Skeletal muscle satellite cell (primary cell): ENCODE measurements at regions not wholly inside any gene's neighbourhood (a gene's known extent, or its start where the extent isn't known, plus 50 kb on each side); places are given as distances from the start of the nearest gene placed in this dataset.

Source experiments
- H3K27me3 ChIP-seq: 2 replicates; pipeline ENCODE4 v1.7.0; 2013; ENCODE audit warnings: low read length; ENCODE audit not compliant: control insufficient read depth, insufficient read depth
- H3K36me3 ChIP-seq: 2 replicates; pipeline ENCODE4 v1.7.0; 2013; ENCODE audit warnings: mild to moderate bottlenecking, control low read depth, low read length; ENCODE audit not compliant: insufficient read depth
- H3K4me1 ChIP-seq: 2 replicates; pipeline ENCODE4 v1.7.0; 2013; ENCODE audit warnings: low read length; ENCODE audit not compliant: control insufficient read depth, insufficient read depth
- H3K4me2 ChIP-seq: 2 replicates; pipeline ENCODE4 v1.7.0; 2013; ENCODE audit warnings: mild to moderate bottlenecking, low read length
- H3K4me3 ChIP-seq: 2 replicates; pipeline ENCODE4 v1.7.0; 2013; ENCODE audit warnings: low read length
- H3K9ac ChIP-seq: 2 replicates; pipeline ENCODE4 v1.7.0; 2013; ENCODE audit warnings: mild to moderate bottlenecking, low read depth, low read length, moderate library complexity
- H3K9me3 ChIP-seq: replicated peaks from 2 replicates; pipeline ENCODE4 v1.7.0; 2013; ENCODE audit warnings: mild to moderate bottlenecking, control low read depth, low read length

DNA sequence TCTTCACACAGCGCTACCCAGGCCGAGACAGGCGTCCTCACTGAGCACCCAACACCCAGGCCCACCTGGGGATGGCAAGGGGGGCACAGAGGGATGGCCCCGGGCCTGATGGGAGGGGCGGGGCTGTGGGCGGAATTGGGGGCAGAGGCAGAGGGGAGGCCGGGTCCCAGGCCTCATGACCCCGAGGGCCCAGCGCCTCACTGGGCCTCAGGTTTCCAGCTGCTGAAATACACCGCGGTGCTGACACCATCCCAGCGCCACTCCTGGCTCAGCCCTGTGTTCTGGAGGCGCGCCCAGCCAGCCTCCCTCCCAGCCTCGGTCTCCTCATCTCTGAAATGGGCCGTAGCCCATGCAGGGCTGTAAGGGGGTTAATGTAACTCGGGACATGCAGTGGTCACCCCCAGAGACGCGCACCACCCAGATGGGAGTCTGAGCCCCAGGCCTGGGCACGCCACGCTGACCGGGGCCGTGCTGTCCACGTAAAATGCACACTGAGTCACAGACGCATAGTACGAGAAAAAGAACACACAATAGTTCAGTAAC lies 82.3 kb downstream of the UNCX start:
- Histone ChIP-seq H3K4me3 (no peak overlapping the region), H3K9me3 (no peaks in the 10 kb centered on the region), H3K9ac (no peak overlapping the region), H3K4me2 (no peak overlapping the region), H3K4me1 (no peaks in the 10 kb centered on the region), H3K36me3 (no peaks in the 10 kb centered on the region), H3K27me3 (peaks cover 40% of the 10 kb centered on the region)

DNA sequence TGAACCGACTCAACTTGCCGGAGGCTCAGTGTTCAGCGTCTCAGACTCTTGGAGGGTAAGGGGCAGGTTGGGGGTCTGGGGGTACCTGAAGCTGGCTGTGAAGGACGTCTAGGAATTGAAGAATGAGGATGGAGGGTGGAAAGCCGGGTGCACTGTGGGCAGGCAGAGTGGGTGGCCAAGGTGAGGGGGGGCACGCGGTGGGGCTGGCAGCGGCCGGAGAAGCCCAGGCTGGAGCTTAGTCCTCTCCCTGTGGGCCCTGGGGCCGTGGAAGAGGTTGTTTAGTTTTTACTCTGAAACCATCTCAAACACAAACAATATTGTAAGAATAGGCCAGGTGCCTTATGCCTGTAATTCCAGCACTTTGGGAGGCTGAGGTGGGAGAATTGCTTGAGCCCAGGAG lies 83.4 kb downstream of the UNCX start:
- Histone ChIP-seq H3K4me2 (no peak overlapping the region), H3K9ac (no peak overlapping the region), H3K9me3 (no peaks in the 10 kb centered on the region), H3K4me3 (no peak overlapping the region), H3K36me3 (no peaks in the 10 kb centered on the region), H3K4me1 (no peaks in the 10 kb centered on the region), H3K27me3 (peaks cover 39% of the 10 kb centered on the region)

DNA sequence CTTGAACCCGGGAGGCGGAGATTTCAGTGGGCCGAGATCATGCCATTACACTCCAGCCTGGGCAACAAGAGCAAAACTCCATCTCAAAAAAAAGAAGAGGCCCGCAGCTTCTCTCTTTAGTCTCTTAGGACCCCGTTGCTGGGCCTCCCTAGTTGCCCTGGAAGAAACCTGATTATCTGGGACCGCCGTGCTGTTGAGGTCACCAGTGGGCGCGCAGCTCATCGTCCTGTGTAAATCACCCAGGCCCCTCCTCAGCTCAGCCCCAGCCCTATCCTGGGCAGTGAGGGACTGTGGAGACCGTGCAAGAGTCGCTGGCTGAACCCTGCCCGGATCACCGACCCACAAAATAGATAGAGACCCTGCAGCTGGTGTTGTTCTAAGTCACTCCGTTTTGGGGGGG lies 85.0 kb downstream of the UNCX start:
- Histone ChIP-seq H3K4me1 (no peaks in the 10 kb centered on the region), H3K27me3 (peaks cover 37% of the 10 kb centered on the region), H3K36me3 (no peaks in the 10 kb centered on the region)

DNA sequence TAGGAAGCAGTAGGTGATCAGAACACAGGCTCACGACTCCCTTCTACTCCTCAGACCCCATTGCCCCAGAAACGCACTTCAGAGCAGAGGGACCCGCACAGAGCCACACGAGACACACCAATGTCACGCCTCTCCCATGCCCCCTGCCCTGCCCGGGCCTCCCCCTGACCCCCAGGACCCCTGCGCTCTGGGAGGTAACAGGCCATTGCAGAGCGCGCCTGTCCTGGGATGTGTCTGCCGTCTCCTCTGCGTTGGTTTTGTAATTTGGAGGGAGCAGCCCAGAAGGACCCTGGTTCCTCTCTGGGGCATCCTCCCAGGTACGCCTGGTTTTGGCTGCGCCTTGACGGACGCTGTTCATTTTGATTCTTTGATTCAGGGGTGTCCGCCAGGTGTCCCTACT lies 85.4 kb downstream of the UNCX start:
- Histone ChIP-seq H3K36me3 (no peaks in the 10 kb centered on the region), H3K9me3 (no peaks in the 10 kb centered on the region), H3K4me1 (no peaks in the 10 kb centered on the region), H3K9ac (no peak overlapping the region), H3K27me3 (peaks cover 37% of the 10 kb centered on the region), H3K4me3 (no peak overlapping the region), H3K4me2 (no peak overlapping the region)

More for the DNA sequence above, 85.0 kb downstream of the UNCX start:
- H3K9me3 ChIP-seq, result no peaks in the 10 kb centered on the region
- H3K4me3 ChIP-seq, result no peak overlapping the region
- H3K4me2 ChIP-seq, result no peak overlapping the region
- H3K9ac ChIP-seq, result no peak overlapping the region

DNA sequence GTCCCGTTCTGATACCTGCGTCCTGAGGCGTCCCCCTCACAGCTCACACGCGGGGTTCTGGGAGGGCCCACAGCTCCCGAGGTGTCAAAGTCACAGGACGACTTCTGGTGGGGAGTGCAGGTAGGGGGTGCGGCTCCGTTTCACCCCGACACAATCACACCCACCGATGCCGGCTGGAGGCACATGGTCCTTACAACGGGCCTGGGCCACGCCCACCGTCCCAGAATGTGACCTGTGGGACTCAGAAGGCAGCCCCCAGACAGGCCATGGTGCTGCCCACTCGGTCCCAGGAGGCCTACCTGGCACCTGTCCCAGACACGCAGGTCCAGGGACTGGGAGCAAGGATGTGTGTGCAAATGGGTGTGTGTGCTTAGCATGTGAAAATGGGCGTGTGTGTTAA lies 86.0 kb downstream of the UNCX start:
- Histone ChIP-seq H3K36me3 (no peaks in the 10 kb centered on the region), H3K27me3 (peaks cover 36% of the 10 kb centered on the region), H3K4me3 (no peak overlapping the region), H3K9ac (no peak overlapping the region), H3K4me1 (no peaks in the 10 kb centered on the region), H3K4me2 (no peak overlapping the region), H3K9me3 (no peaks in the 10 kb centered on the region)

DNA sequence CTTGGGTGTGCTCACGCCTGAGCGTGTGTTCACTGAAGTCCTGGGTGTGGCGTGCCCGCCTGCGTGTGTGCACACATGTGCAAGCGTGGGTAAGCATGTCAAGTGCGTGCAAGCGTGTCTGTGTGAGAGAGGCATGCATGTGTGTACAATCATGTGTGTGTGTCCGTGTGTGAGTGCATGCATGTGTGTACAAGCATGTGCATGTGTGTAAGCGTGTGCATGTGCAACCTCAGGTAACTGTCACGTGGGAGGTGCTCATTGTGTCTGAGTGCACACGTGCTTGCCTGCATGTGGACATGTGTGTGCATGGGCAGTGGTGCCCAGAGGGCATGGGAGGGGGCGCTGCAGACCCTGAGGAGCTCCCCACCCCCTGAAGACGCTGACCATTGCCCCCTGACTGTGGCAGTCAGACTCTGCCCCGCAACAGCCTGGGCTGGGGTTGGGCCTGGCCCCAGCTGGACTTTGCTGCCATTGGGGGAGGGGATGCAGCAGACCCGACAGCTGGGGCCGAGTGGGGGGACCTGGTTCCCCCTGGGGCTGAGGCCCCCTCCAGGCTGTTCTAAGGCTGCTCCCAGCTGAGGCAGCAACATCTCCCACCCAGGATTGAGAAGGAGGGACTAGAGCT lies 88.1 kb downstream of the UNCX start:
- no peak overlapping the region for H3K4me2 ChIP-seq
- no peaks in the 10 kb centered on the region for H3K4me1 ChIP-seq
- H3K9me3 ChIP-seq, result no peaks in the 10 kb centered on the region
- no peak overlapping the region for H3K9ac ChIP-seq
- peaks cover 29% of the 10 kb centered on the region for H3K27me3 ChIP-seq
- H3K36me3 ChIP-seq, result no peaks in the 10 kb centered on the region
- H3K4me3 ChIP-seq, result no peak overlapping the region

DNA sequence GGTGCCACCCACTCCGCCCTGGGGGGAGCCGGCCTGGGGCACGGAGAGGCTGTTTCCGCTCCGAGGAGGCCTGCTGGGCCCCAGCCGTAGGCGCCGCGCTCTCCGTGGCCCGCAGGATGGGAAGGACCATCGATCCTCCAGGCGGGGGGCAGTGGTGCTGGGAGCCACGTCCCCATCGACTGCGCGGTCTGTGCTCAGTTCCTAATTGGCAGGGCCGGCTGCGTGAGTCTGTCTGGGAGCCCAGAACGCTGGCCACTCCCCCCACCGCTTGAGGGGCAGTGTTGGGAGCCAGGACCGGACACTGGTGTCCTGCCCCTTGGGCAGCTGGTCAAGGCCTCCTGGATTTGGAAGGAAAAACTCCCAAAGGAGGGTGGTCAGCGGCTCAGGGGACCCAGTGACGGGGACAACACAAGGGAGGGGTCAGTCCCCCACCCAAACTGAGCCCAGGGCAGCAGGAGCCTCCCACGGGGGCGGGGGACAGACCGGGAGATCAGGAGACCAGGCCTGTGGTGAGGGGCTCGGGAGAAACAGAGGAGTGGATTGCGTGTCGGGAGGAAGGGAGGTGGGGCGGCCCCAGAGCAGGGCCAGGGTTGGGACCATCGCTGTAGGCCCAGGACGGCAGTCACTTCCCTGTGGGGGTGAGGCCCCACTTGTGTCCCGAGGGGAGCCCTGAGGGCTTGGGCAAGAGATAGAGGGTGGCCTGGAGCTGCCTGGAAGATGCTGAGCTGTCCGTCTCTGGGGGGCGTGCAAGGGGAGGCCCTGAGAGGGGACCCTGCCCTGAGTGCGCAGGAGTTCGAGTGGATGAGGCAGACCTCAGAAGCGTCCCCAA lies 89.0 kb downstream of the UNCX start:
- H3K4me3 ChIP-seq, result no peak overlapping the region
- H3K4me2 ChIP-seq, result no peak overlapping the region
- no peak overlapping the region for H3K9ac ChIP-seq
- H3K27me3 ChIP-seq, result peaks cover 34% of the 10 kb centered on the region
- H3K4me1 ChIP-seq, result no peaks in the 10 kb centered on the region
- H3K36me3 ChIP-seq, result no peaks in the 10 kb centered on the region
- H3K9me3 ChIP-seq, result no peaks in the 10 kb centered on the region

DNA sequence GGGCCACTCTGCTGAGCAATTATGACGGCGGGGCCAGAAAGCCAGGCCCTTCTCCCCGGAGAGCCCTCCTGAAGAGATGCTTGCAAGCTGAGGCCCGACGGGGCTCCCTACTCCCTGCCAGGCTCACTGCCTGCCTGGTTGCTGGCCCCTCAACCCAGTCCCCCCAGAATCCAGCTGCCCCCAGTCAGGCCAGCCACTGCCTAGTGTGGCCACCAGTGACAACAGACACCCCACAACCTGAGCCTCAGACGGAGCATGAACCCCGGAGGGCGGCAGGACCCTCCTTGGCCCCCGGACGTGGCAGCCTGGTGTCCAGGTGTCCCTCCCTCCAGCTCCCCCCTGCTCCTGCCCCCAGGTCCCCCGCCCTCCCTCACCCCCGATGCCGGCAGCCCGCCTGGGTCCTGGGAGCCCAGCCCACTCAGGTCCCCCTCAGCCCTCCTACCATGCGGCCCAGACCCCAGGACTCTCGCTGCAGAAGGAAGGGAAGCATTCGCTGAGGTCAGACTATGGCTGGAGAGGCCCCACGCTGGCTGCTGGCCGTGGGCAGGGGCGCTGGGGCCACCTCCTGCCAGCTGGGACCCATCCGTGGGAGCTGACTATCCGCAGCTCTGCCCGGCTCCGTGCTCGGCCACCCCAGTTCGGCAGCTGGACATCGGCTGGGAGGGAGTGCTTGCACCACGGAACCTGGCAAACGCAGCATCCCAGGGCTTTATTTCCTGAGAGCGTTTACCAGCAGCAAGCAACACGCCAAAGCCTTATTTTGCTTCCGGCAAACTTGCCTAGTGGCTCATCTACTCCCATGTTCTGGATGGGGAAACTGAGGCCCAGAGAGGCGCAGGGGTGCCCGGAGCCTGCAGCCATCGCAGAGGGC lies 89.8 kb downstream of the UNCX start:
- no peaks in the 10 kb centered on the region for H3K36me3 ChIP-seq
- no peaks in the 10 kb centered on the region for H3K9me3 ChIP-seq
- peaks cover 31% of the 10 kb centered on the region for H3K27me3 ChIP-seq
- no peak overlapping the region for H3K9ac ChIP-seq
- no peak overlapping the region for H3K4me3 ChIP-seq
- H3K4me1 ChIP-seq, result no peaks in the 10 kb centered on the region
- no peak overlapping the region for H3K4me2 ChIP-seq

DNA sequence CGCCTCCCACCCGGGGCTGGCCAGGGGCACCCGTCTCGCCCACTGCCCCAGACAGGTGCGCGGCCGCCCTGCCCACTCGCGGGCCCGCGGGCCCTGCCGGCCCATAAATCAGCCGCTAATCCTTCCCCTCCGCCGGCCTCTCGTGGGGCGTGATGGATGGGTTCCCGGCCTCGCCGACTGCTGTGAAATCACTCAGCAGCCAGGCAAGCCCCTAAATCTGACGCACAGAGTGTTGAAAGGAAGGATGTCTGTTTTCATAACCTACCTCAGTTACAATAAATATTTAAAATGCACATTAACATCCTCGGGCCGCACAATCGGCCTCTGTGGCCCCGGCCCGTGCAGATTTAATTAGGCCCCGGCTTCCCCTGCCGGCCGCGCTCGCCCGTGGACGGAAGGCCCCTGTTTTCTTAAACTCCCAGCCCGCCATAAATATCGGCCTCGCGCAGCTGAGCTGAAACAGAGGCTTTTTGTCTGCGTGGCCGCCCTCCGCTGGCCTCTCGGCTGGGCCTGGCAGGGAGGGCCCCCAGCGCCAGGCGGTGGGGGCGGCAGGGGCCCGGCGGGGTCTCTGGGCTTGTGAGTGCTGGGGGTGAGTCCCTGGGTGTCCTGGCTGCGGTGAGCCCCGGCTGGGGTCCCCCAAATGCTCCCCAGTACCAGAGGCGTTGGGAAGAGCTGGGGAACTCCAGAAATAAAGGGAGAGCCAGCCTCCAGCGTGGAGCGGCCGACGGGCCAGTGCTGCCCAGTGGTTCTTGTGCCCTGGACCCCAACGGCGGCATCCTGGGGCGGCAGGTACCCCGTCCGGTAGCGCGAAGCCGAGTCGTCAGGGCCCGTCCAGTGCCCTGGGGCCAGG lies 90.7 kb downstream of the UNCX start:
- no peak overlapping the region for H3K4me3 ChIP-seq
- H3K4me2 ChIP-seq, result no peak overlapping the region
- H3K9ac ChIP-seq, result no peak overlapping the region
- no peaks in the 10 kb centered on the region for H3K36me3 ChIP-seq
- H3K9me3 ChIP-seq, result no peaks in the 10 kb centered on the region
- H3K4me1 ChIP-seq, result no peaks in the 10 kb centered on the region
- H3K27me3 ChIP-seq, result peaks cover 31% of the 10 kb centered on the region

DNA sequence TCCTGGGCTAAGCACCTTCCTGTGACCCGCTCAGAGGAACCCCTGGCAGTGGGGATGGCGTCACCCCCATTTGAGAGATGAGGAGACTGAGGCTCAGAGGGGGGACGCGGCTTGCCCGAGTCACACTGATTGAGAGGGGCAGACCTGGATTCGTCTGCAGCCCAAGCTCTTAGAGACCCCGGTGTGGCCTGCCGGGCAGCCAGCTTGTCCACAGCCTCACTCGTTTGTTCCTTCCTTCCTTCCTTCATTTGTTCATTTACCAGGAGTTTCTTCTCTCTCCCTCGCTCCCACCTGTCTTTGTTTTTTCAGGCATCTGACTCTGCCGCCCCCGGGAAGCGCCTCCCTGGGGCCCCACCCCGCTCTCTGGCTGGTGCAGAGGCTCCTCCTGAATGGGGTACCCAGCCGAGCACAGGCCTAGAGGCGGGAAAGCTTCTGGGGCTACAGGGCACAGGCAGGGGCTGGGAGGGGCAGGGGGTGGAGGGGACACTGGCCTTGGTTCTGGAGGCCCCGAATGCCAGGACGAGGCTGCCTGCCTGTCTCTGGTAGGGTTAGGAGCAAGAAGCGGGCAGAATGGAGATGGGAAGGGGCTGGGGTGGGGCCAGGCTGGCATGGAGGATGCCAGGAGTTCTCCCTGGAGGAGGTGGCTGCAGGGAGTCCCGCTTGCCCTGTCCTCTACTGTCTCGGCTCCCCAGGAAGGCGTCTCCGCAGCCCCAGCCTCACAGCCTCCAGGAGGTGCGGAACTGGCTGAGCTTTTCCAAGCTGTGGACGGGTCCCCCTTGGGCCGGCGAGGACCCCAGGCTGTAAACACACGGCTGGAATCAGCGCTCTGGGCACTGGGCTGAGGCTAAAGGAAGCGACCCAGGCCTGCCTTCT lies 91.6 kb downstream of the UNCX start:
- H3K9ac ChIP-seq, result no peak overlapping the region
- no peaks in the 10 kb centered on the region for H3K4me1 ChIP-seq
- no peak overlapping the region for H3K4me3 ChIP-seq
- peaks cover 33% of the 10 kb centered on the region for H3K27me3 ChIP-seq
- H3K36me3 ChIP-seq, result no peaks in the 10 kb centered on the region
- H3K9me3 ChIP-seq, result no peaks in the 10 kb centered on the region
- H3K4me2 ChIP-seq, result no peak overlapping the region
